Endothelial cell of umbilical vein (primary cell): ENCODE measurements at regions not wholly inside any gene's neighbourhood (a gene's known extent, or its start where the extent isn't known, plus 50 kb on each side); places are given as distances from the start of the nearest gene placed in this dataset.

ENCODE experiments used
- BruUV-seq: library from RNA; stranded (reverse); fragments of 400-500 nt; replicated peaks from 2 replicates; lab custom pipeline; 2021; lab: Mats Ljungman, UMichigan
- CTCF ChIA-PET: fragments of 300-600, 350-600 bp; sonication (Branson Sonifier 250); formaldehyde crosslinking; loops from one replicate; lab custom pipeline; 2021; ENCODE audit warnings: antibody characterized with exemption, inconsistent platforms; lab: Charles Lee
- POLR2A ChIA-PET: fragments of 300-600, 350-600 bp; sonication (Branson Sonifier 250); formaldehyde crosslinking; loops from one replicate; lab custom pipeline; 2021; ENCODE audit warnings: antibody characterized with exemption, inconsistent platforms; lab: Charles Lee
- DNase-seq: peaks from one replicate; pipeline ENCODE4 v3.0.0-alpha.2; 2011; ENCODE audit warnings: low read depth, low spot score
- FAIRE-seq: peaks from 2 replicates; lab custom pipeline; 2011; peaks lifted over from hg19 to GRCh38; lab: Jason Lieb, UNC
- H2AFZ ChIP-seq: 2 replicates; pipeline ENCODE4 v1.6.0; 2012; ENCODE audit warnings: low read depth, low read length, control low read depth, inconsistent platforms
- H3K27ac ChIP-seq: 2 replicates; pipeline ENCODE4 v1.5.1; 2011; ENCODE audit warnings: low read depth, mild to moderate bottlenecking, control low read depth, low read length, moderate library complexity; ENCODE audit not compliant: insufficient read depth
- H3K27me3 ChIP-seq, 2 experiments: 2 replicates each; pipeline versions ENCODE4 v1.6.0 to v1.6.1; 2011; ENCODE audit warnings: low read length in 2 of 2, mixed read lengths in 1 of 2; ENCODE audit not compliant: control insufficient read depth in 2 of 2, insufficient read depth in 2 of 2
- H3K36me3 ChIP-seq, 2 experiments: 2 replicates in 1 of 2; 3 replicates in 1 of 2; pipeline ENCODE4 v1.5.1; 2011; ENCODE audit warnings: low read length in 2 of 2, mild to moderate bottlenecking in 1 of 2, moderate library complexity in 1 of 2; ENCODE audit not compliant: control insufficient read depth in 2 of 2, insufficient read depth in 2 of 2; ENCODE audit errors: extremely low read depth in 1 of 2
- H3K4me1 ChIP-seq: 3 replicates; pipeline ENCODE4 v1.5.1; 2011; ENCODE audit warnings: mild to moderate bottlenecking, low read length; ENCODE audit not compliant: control insufficient read depth, insufficient read depth; ENCODE audit errors: extremely low read depth
- H3K4me2 ChIP-seq: 2 replicates; pipeline ENCODE4 v1.6.1; 2011; ENCODE audit warnings: low read length, control low read depth, mixed read lengths; ENCODE audit not compliant: insufficient read depth
- H3K4me3 ChIP-seq, 3 experiments: fragments of 200-600 bp in 1 of 3; sonication (generic), shearing (Covaris generic) in 1 of 3; replicated peaks in 1 of 3; 2 replicates each; pipeline ENCODE4 v1.5.1; 2011 to 2016; ENCODE audit warnings: control low read depth in 3 of 3, low read length in 3 of 3, mild to moderate bottlenecking in 2 of 3, inconsistent platforms in 1 of 3, low read depth in 1 of 3, moderate library complexity in 1 of 3; ENCODE audit not compliant: insufficient read depth in 1 of 3
- H3K79me2 ChIP-seq: 2 replicates; pipeline ENCODE4 v1.6.0; 2012; ENCODE audit warnings: low read length, inconsistent platforms; ENCODE audit not compliant: control insufficient read depth, insufficient read depth
- H3K9ac ChIP-seq: replicated peaks from 2 replicates; pipeline ENCODE3; 2011; ENCODE audit warnings: low read length, control low read depth; ENCODE audit not compliant: insufficient read depth; ENCODE audit errors: extremely low read depth
- H3K9me1 ChIP-seq: replicated peaks from 3 replicates; pipeline ENCODE4 v1.6.0; 2011; ENCODE audit warnings: mild to moderate bottlenecking, low read length; ENCODE audit not compliant: control insufficient read depth, insufficient read depth; ENCODE audit errors: extremely low read depth
- H3K9me3 ChIP-seq: replicated peaks from 2 replicates; pipeline ENCODE4 v1.5.1; 2012; ENCODE audit warnings: low read length, inconsistent platforms; ENCODE audit not compliant: control insufficient read depth, insufficient read depth
- H4K20me1 ChIP-seq: replicated peaks from 2 replicates; pipeline ENCODE3; 2011; ENCODE audit warnings: mild to moderate bottlenecking, low read length; ENCODE audit not compliant: control insufficient read depth, insufficient read depth; ENCODE audit errors: extremely low read depth
- EZH2 ChIP-seq: IDR thresholded peaks from 2 replicates; pipeline ENCODE4 v1.6.1; 2012; ENCODE audit warnings: borderline replicate concordance, low read depth, mild to moderate bottlenecking, moderate library complexity, low read length, inconsistent platforms; ENCODE audit not compliant: severe bottlenecking
- FOS ChIP-seq: IDR thresholded peaks from 2 replicates; pipeline ENCODE4 v1.6.1; 2011; ENCODE audit warnings: mild to moderate bottlenecking, low read length, moderate library complexity, borderline replicate concordance; ENCODE audit not compliant: insufficient read depth
- GATA2 ChIP-seq: IDR thresholded peaks from 2 replicates; pipeline ENCODE4 v1.7.0; 2011; ENCODE audit warnings: low read depth, mild to moderate bottlenecking, moderate library complexity, mixed read lengths, low read length; ENCODE audit not compliant: insufficient read length, insufficient read depth
- JUN ChIP-seq: IDR thresholded peaks from 2 replicates; pipeline ENCODE4 v1.6.1; 2011; ENCODE audit warnings: borderline replicate concordance, low read depth; ENCODE audit not compliant: insufficient read length, insufficient read depth
- MAX ChIP-seq: IDR thresholded peaks from 2 replicates; pipeline ENCODE4 v1.6.1; 2011; ENCODE audit not compliant: insufficient read depth, insufficient read length
- MYC ChIP-seq: IDR thresholded peaks from one replicate; pipeline ENCODE4 v1.6.1; 2011; ENCODE audit warnings: mild to moderate bottlenecking, low read depth, low read length
- POLR2A ChIP-seq: IDR thresholded peaks from 2 replicates; pipeline ENCODE4 v1.6.1; 2012; ENCODE audit warnings: low read depth, mild to moderate bottlenecking, control low read depth, low read length
- POLR2AphosphoS5 ChIP-seq: IDR thresholded peaks from 2 replicates; pipeline ENCODE4 v1.6.1; 2012; ENCODE audit warnings: low read depth, mild to moderate bottlenecking, control low read depth, low read length, moderate library complexity; ENCODE audit not compliant: insufficient read depth
- dilution Hi-C: fragments of 300-500 bp; cut with MboI; formaldehyde crosslinking; loops from one replicate; pipeline ENCODE4 v1.15.0; 2019; ENCODE audit warnings: low sequenced_read_pairs; ENCODE audit not compliant: extremely low pct_ligation_motif_present
- intact Hi-C: fragments of 100-400 bp; cut with micrococcal nuclease; formaldehyde crosslinking; loops from one replicate; pipeline ENCODE4 v1.10.0; 2022
- TF ChIP-seq, protein P1 (sequence below), 2 donors: IDR thresholded peaks; 1 replicate in 1 of 2; 2 replicates in 1 of 2; pipeline ENCODE4 v1.5.1; 2011; ENCODE audit warnings: low read length in 2 of 2, mild to moderate bottlenecking in 2 of 2, moderate library complexity in 2 of 2, control low read depth in 1 of 2, inconsistent platforms in 1 of 2, low read depth in 1 of 2; ENCODE audit not compliant: insufficient read depth in 1 of 2; ENCODE audit errors: extremely low read depth in 1 of 2

GRCh38 chr21:14615359-14615974 lies 69.4 kb upstream of the SAMSN1 start:
- H4K20me1 ChIP-seq = no peaks in the 10 kb centered on the region
- ChIA-PET CTCF (no interaction called here), POLR2A (no interaction called here)
- DNase-seq (no peak), FAIRE-seq (no peak)
- H3K9me3 ChIP-seq = no peaks in the 10 kb centered on the region
- no peaks in the 10 kb centered on the region for H3K79me2 ChIP-seq
- no peak for TF ChIP-seq POLR2A
- TF ChIP-seq GATA2 = no peak
- TF ChIP-seq JUN = no peak
- TF ChIP-seq POLR2AphosphoS5 = no peak
- TF ChIP-seq EZH2 = no peak
- TF ChIP-seq FOS = no peak
- TF ChIP-seq MAX = no peak
- TF ChIP-seq, protein P1, sequence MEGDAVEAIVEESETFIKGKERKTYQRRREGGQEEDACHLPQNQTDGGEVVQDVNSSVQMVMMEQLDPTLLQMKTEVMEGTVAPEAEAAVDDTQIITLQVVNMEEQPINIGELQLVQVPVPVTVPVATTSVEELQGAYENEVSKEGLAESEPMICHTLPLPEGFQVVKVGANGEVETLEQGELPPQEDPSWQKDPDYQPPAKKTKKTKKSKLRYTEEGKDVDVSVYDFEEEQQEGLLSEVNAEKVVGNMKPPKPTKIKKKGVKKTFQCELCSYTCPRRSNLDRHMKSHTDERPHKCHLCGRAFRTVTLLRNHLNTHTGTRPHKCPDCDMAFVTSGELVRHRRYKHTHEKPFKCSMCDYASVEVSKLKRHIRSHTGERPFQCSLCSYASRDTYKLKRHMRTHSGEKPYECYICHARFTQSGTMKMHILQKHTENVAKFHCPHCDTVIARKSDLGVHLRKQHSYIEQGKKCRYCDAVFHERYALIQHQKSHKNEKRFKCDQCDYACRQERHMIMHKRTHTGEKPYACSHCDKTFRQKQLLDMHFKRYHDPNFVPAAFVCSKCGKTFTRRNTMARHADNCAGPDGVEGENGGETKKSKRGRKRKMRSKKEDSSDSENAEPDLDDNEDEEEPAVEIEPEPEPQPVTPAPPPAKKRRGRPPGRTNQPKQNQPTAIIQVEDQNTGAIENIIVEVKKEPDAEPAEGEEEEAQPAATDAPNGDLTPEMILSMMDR (IDR thresholded peaks at IDR 0.05; ENCODE audit: extremely low read depth in 1 of 2, insufficient read depth in 1 of 2, low read depth in 1 of 2, low read length in 2 of 2) = no peak
- TF ChIP-seq MYC = no peak
- no peak overlapping the region for H3K27ac ChIP-seq
- no peak overlapping the region for H3K4me2 ChIP-seq
- no peaks in the 10 kb centered on the region for H3K4me1 ChIP-seq
- intact Hi-C loops = no loop called here
- no peaks in the 10 kb centered on the region for H3K9me1 ChIP-seq
- no peaks in the 10 kb centered on the region for H3K27me3 ChIP-seq
- no peaks in the 10 kb centered on the region for H3K36me3 ChIP-seq
- dilution Hi-C loops = no loop called here
- H2AFZ ChIP-seq = no peak overlapping the region
- H3K4me3 ChIP-seq = no peak overlapping the region
- H3K9ac ChIP-seq = no peak overlapping the region
- no TSS peak for BruUV-seq
